SK-N-MC (cell line): ENCODE measurements at regions not wholly inside any gene's neighbourhood (a gene's known extent, or its start where the extent isn't known, plus 50 kb on each side); places are given as distances from the start of the nearest gene placed in this dataset.

ENCODE experiments used
- EZH2 ChIP-seq: fragments of 200-600 bp; sonication (generic); IDR thresholded peaks from one replicate; pipeline ENCODE4 v1.6.1; 2017; ENCODE audit warnings: antibody characterized with exemption
- POLR2AphosphoS5 ChIP-seq: IDR thresholded peaks from 2 replicates; pipeline ENCODE4 v1.6.1; 2012; ENCODE audit warnings: mild to moderate bottlenecking, low read depth, low read length, borderline replicate concordance

GRCh38 chr4:38334791-38335190, 329.2 kb upstream of the KLF3 start:
- TF ChIP-seq EZH2 (no peak), POLR2AphosphoS5 (no peak)
